ENCODE measurements at regions not wholly inside any gene's neighbourhood (a gene's known extent, or its start where the extent isn't known, plus 50 kb on each side); places are given as distances from the start of the nearest gene placed in this dataset.

GRCh38 chr12:11593013-11593412 is 56.5 kb upstream of the ETV6 start:
- no peak for TF ChIP-seq CTCF (IDR thresholded peaks at IDR 0.05; ENCODE audit: low read depth, low read length)
- H3K4me3 ChIP-seq (replicated peaks in 1 of 2; ENCODE audit: low read depth in 2 of 2, low read length in 2 of 2), result no peak overlapping the region
- DNase-seq (ENCODE audit: low read depth in 2 of 2), result no peak

- no peak overlapping the region for H3K4me3 ChIP-seq (replicated peaks in 1 of 2; ENCODE audit: low read depth in 2 of 2, low read length in 2 of 2)
- no peak for DNase-seq (ENCODE audit: low read depth in 2 of 2)
- no peak for TF ChIP-seq CTCF (IDR thresholded peaks at IDR 0.05; ENCODE audit: low read depth, low read length)
Measured at GRCh38 chr12:11595080-11595479, 54.4 kb upstream of the ETV6 start.

GRCh38 chr12:11596141-11596540 is 53.3 kb upstream of the ETV6 start:
- no peak for DNase-seq (ENCODE audit: low read depth in 2 of 2)
- no peak overlapping the region for H3K4me3 ChIP-seq (replicated peaks in 1 of 2; ENCODE audit: low read depth in 2 of 2, low read length in 2 of 2)
- no peak for TF ChIP-seq CTCF (IDR thresholded peaks at IDR 0.05; ENCODE audit: low read depth, low read length)

GRCh38 chr12:11598900-11599299 is 50.6 kb upstream of the ETV6 start:
- no peak for TF ChIP-seq CTCF (IDR thresholded peaks at IDR 0.05; ENCODE audit: low read depth, low read length)
- H3K4me3 ChIP-seq (replicated peaks in 1 of 2; ENCODE audit: low read depth in 2 of 2, low read length in 2 of 2), result no peak overlapping the region

More at GRCh38 chr12:11598900-11599299, 50.6 kb upstream of the ETV6 start:
- no peak for DNase-seq (ENCODE audit: low read depth in 2 of 2)

Measured in cardiac fibroblast (primary cell).